ENCODE measurements at regions not wholly inside any gene's neighbourhood (a gene's known extent, or its start where the extent isn't known, plus 50 kb on each side); places are given as distances from the start of the nearest gene placed in this dataset.

DNA sequence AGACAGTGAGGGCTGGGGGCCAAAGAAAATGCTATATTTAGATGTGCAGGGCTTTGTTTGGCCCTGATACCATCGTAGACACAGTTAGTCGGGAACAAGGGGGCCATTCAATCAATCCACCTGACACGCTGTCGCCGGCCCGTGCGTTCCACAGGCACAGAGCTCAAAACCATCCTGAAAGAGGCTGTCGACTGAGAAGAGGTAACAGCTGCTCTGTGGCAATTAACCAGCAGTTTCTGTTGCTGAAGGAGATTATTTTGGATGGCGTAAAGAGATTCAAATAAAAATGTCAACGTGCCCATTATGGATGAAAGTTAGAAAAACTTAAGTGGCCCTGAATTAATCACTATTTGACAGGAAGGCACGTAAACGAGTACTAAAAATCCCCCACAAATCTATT is 276.2 kb upstream of the IRX5 start:
- Histone ChIP-seq H3K4me1 (ENCODE audit: insufficient read depth, low read length) (no peaks in the 10 kb centered on the region), H3K27me3 (ENCODE audit: control insufficient read depth in 1 of 2, insufficient read depth in 2 of 2, low read length in 2 of 2) (peaks cover 13 to 14% of the 10 kb centered on the region in 2 experiments), H3K27ac (ENCODE audit: low read depth in 1 of 2, low read length in 2 of 2) (no peak overlapping the region), H3K9me3 (ENCODE audit: control insufficient read depth in 1 of 2, insufficient read depth in 1 of 2, low read length in 2 of 2) (no peaks in the 10 kb centered on the region), H3K4me3 (ENCODE audit: low read length) (no peak overlapping the region), H3K36me3 (ENCODE audit: insufficient read depth, low read length) (no peaks in the 10 kb centered on the region)
- DNase-seq (no peak), ATAC-seq (ENCODE audit: poor library complexity) (no peak)
- Mint-ChIP-seq H3K36me3 (ENCODE audit: low read depth) (no peaks in the 10 kb centered on the region), H3K9me3 (no peaks in the 10 kb centered on the region), H3K4me1 (ENCODE audit: low read depth) (peaks cover 4% of the 10 kb centered on the region), H3K27me3 (peaks cover 44% of the 10 kb centered on the region), H3K4me3 (no peak overlapping the region), H3K27ac (no peak overlapping the region)
- CTCF ChIA-PET: no interaction called here
- TF ChIP-seq, protein P1, sequence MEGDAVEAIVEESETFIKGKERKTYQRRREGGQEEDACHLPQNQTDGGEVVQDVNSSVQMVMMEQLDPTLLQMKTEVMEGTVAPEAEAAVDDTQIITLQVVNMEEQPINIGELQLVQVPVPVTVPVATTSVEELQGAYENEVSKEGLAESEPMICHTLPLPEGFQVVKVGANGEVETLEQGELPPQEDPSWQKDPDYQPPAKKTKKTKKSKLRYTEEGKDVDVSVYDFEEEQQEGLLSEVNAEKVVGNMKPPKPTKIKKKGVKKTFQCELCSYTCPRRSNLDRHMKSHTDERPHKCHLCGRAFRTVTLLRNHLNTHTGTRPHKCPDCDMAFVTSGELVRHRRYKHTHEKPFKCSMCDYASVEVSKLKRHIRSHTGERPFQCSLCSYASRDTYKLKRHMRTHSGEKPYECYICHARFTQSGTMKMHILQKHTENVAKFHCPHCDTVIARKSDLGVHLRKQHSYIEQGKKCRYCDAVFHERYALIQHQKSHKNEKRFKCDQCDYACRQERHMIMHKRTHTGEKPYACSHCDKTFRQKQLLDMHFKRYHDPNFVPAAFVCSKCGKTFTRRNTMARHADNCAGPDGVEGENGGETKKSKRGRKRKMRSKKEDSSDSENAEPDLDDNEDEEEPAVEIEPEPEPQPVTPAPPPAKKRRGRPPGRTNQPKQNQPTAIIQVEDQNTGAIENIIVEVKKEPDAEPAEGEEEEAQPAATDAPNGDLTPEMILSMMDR (IDR thresholded peaks at IDR 0.05): no peak
- intact Hi-C loops (cut with DNase I, micrococcal nuclease): no loop called here
- POLR2A ChIA-PET: no interaction called here

DNA sequence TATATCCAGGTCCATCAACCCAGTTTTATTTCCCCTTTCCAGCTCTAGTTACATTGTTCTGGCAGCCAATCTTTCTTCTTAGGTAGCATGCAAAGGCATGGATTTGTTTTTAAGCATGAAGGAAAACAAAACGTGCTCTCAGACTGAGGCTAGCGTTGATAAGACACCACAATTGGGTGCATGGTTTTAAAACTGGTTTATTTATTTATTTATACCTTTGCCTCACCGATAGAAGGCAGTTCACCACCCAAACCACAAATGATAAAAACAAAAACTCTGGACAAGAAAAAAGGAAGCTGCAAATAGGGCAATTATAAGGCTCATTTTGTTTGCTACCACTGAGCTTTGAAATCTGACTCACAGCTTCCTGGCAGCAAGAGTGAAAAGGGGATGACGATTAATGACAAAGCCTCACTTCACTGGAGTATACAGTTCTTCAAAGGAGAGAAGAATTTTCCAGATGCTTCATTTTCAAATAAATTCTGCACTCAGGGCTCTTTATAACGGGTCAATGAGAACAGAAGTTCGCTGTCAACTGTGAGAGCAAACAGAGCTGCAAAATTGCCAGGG is 278.4 kb upstream of the IRX5 start:
- Mint-ChIP-seq H3K27ac (no peak overlapping the region), H3K27me3 (peaks cover 40% of the 10 kb centered on the region), H3K4me1 (ENCODE audit: low read depth) (peaks cover 4% of the 10 kb centered on the region), H3K36me3 (ENCODE audit: low read depth) (no peaks in the 10 kb centered on the region), H3K9me3 (no peaks in the 10 kb centered on the region), H3K4me3 (no peak overlapping the region)
- ChIA-PET CTCF (no interaction called here), POLR2A (no interaction called here)
- ATAC-seq (ENCODE audit: poor library complexity): no peak
- H3K4me3 ChIP-seq (ENCODE audit: low read length): no peak overlapping the region
- TF ChIP-seq, protein P1 (IDR thresholded peaks at IDR 0.05): no peak
- H3K4me1 ChIP-seq (ENCODE audit: insufficient read depth, low read length): no peaks in the 10 kb centered on the region
- H3K9me3 ChIP-seq (ENCODE audit: control insufficient read depth in 1 of 2, insufficient read depth in 1 of 2, low read length in 2 of 2): no peaks in the 10 kb centered on the region
- intact Hi-C loops (cut with DNase I, micrococcal nuclease): no loop called here
- H3K27me3 ChIP-seq (ENCODE audit: control insufficient read depth in 1 of 2, insufficient read depth in 2 of 2, low read length in 2 of 2): peaks cover 10 to 13% of the 10 kb centered on the region in 2 experiments
- H3K27ac ChIP-seq (ENCODE audit: low read depth in 1 of 2, low read length in 2 of 2): no peak overlapping the region
- no peak for DNase-seq
- H3K36me3 ChIP-seq (ENCODE audit: insufficient read depth, low read length): no peaks in the 10 kb centered on the region

DNA sequence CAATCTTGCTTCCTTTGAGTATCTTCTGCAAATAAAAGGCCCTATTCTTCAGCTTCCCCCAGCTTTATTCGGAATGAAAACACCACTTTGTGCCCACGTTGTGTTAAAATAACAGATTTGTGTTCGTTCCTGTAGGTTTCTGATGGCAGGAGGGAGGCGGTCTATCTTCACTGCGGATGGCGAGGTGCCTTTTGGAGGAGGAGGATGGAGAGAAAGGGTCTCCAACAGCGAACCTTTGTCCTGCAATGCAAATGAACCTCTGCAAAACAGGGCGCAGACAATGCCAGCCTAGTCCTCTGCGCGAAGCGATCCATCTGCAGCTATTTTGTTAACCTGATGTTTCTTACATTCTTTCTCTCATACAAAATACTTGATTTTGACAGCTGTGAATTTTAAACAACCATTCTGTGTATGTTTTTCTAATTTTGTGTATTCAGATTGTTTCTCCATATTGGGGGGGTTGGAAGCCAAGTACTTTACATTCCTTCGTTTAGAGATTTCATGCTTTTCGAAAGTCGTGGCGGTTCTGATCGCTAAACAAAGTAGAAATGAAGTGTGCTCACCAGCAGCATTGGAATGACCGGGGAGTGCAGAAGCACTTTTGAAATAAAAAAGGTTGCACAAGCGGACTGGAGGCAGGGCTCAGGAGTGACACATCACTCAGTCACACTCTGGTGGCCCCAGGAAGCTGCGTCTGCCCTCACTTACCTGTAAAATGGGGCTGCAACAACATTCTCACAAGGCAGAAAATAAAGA is 279.0 kb upstream of the IRX5 start:
- H3K4me3 Mint-ChIP-seq: no peak overlapping the region
- no peak overlapping the region for H3K4me3 ChIP-seq (ENCODE audit: low read length)
- H3K9me3 Mint-ChIP-seq: no peaks in the 10 kb centered on the region
- POLR2A ChIA-PET: no interaction called here
- DNase-seq (no peak), ATAC-seq (ENCODE audit: poor library complexity) (no peak)
- peaks cover 4% of the 10 kb centered on the region for H3K4me1 Mint-ChIP-seq (ENCODE audit: low read depth)
- intact Hi-C loops (cut with DNase I, micrococcal nuclease): no loop called here
- H3K27me3 ChIP-seq (ENCODE audit: control insufficient read depth in 1 of 2, insufficient read depth in 2 of 2, low read length in 2 of 2): peaks cover 10 to 13% of the 10 kb centered on the region in 2 experiments
- TF ChIP-seq, protein P1 (IDR thresholded peaks at IDR 0.05): no peak
- no peaks in the 10 kb centered on the region for H3K9me3 ChIP-seq (ENCODE audit: control insufficient read depth in 1 of 2, insufficient read depth in 1 of 2, low read length in 2 of 2)
- H3K27ac Mint-ChIP-seq: no peak overlapping the region
- peaks cover 34% of the 10 kb centered on the region for H3K27me3 Mint-ChIP-seq
- H3K4me1 ChIP-seq (ENCODE audit: insufficient read depth, low read length): no peaks in the 10 kb centered on the region
- H3K36me3 ChIP-seq (ENCODE audit: insufficient read depth, low read length): no peaks in the 10 kb centered on the region
- H3K27ac ChIP-seq (ENCODE audit: low read depth in 1 of 2, low read length in 2 of 2): no peak overlapping the region
- no peaks in the 10 kb centered on the region for H3K36me3 Mint-ChIP-seq (ENCODE audit: low read depth)
- CTCF ChIA-PET: no interaction called here

Measured in CD4-positive, alpha-beta T cell (primary cell).